ENCODE measurements at regions not wholly inside any gene's neighbourhood (a gene's known extent, or its start where the extent isn't known, plus 50 kb on each side); places are given as distances from the start of the nearest gene placed in this dataset.

DNA sequence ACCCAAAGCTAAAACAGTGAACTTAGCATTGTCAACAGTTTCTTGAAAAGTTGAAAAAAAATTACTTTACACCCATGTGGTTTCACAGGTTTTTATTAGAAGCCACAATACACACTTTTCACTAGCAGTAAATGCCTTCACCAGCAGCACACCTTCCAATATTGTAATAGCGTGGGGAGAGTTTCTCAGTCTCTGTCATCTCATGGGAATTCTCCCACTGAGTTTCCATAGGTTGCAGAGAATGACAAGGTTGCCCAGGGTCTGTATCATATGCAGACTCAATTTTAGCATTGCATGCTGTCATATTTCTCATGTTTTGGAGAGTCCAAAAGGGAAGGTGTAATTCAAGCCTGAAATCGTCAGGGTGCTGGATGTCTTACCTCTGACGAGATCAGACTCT is 486.1 kb upstream of the TENM3 start:
- DNase-seq (ENCODE audit: extremely low read depth, low read depth) = no peak
- TF ChIP-seq, protein P1, sequence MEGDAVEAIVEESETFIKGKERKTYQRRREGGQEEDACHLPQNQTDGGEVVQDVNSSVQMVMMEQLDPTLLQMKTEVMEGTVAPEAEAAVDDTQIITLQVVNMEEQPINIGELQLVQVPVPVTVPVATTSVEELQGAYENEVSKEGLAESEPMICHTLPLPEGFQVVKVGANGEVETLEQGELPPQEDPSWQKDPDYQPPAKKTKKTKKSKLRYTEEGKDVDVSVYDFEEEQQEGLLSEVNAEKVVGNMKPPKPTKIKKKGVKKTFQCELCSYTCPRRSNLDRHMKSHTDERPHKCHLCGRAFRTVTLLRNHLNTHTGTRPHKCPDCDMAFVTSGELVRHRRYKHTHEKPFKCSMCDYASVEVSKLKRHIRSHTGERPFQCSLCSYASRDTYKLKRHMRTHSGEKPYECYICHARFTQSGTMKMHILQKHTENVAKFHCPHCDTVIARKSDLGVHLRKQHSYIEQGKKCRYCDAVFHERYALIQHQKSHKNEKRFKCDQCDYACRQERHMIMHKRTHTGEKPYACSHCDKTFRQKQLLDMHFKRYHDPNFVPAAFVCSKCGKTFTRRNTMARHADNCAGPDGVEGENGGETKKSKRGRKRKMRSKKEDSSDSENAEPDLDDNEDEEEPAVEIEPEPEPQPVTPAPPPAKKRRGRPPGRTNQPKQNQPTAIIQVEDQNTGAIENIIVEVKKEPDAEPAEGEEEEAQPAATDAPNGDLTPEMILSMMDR (IDR thresholded peaks at IDR 0.05; ENCODE audit: low read depth, low read length, missing control alignments) = no peak
- H3K4me3 ChIP-seq (replicated peaks; ENCODE audit: low read depth, low read length) = no peak overlapping the region

GRCh38 chr4:181757910-181758660 is 485.1 kb upstream of the TENM3 start:
- TF ChIP-seq, protein P1 (IDR thresholded peaks at IDR 0.05; ENCODE audit: low read depth, low read length, missing control alignments) = no peak
- no peak overlapping the region for H3K4me3 ChIP-seq (replicated peaks; ENCODE audit: low read depth, low read length)
- DNase-seq (ENCODE audit: extremely low read depth, low read depth) = no peak

DNA sequence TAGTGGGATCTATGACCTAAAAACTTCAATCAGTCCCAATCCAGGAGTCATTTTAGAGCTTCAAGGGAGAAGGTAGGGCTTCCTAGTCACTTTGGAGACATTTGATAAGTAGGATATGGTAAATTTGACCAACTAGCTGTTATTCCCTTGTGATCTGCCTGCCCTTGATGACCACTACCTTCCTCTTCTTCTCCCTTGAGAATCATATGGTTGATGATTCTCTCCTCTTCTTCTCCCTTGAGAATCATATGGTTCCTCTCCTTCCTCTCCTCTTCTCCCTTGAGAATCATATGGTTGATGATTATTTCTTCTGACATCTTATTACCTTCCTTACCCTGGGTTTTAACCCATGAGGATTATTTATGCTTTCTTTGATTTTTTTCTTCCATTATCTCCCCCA is 482.6 kb upstream of the TENM3 start:
- TF ChIP-seq, protein P1 (IDR thresholded peaks at IDR 0.05; ENCODE audit: low read depth, low read length, missing control alignments) = no peak
- H3K4me3 ChIP-seq (replicated peaks; ENCODE audit: low read depth, low read length) = no peak overlapping the region
- no peak for DNase-seq (ENCODE audit: extremely low read depth, low read depth)

DNA sequence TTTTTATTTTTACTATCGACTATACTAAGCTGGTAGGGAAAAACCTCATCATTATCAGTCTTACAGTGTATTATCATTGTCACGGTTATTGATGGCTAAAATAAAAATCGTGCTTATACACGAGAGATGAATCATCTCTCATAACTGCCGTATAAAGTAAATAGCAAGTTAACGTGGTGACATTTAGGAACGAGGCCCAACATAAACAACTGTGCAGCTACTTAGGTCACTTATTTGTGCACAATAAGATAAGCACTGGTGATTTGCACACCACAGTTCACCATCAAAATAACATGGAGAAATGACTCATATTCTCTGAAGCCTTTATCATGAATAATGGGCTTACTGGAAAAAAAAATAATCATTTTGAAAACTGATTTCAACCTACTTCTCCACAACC is 482.0 kb upstream of the TENM3 start:
- TF ChIP-seq, protein P1 (IDR thresholded peaks at IDR 0.05; ENCODE audit: low read depth, low read length, missing control alignments) = no peak
- no peak for DNase-seq (ENCODE audit: extremely low read depth, low read depth)
- H3K4me3 ChIP-seq (replicated peaks; ENCODE audit: low read depth, low read length) = no peak overlapping the region

DNA sequence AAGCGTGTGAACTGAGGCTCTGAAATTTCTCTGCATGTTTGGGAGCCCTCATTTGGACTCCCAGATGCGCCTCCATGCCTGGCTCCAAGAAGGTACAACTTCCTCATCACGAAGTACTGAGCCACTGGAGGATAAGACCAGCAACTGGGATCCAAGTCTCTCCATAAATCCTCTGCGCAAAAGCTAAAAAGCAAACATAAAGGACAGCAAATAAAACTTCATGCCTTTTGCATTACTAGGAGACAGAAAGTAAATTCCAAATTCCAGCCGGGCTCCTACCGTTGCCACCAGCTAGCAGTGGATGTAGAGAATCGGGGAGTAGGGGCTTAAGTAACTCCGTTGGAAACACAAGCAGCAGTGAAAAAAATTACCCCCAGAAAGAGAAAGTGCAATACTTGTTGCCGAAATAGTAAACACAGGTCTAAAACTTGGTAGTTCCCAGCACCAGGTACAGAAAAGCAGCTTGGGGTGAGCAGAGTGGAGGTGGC is 477.1 kb upstream of the TENM3 start:
- no peak overlapping the region for H3K4me3 ChIP-seq (replicated peaks; ENCODE audit: low read depth, low read length)
- TF ChIP-seq, protein P1 (IDR thresholded peaks at IDR 0.05; ENCODE audit: low read depth, low read length, missing control alignments) = no peak
- DNase-seq (ENCODE audit: extremely low read depth, low read depth) = no peak

DNA sequence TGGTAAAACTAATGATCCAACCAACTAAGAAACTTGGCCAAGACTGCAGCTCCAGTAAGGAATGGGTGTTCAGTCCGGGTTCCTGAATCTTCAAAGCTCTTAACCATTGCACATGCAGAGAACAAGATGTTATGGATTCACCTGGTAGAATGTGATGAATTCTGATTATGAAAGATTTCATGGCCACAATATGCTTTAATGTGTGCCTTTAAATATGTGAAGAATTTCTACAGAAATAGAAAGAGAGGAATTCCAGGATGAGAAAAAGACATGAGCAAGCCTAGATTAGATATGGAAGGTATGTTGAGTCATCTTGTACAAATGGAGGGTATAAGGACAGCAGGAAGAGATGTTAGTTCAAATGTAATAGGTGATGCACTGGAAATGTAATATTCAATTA is 472.2 kb upstream of the TENM3 start:
- H3K4me3 ChIP-seq (replicated peaks; ENCODE audit: low read depth, low read length) = no peak overlapping the region
- DNase-seq (ENCODE audit: extremely low read depth, low read depth) = no peak
- TF ChIP-seq, protein P1 (IDR thresholded peaks at IDR 0.05; ENCODE audit: low read depth, low read length, missing control alignments) = no peak

All from HFF-Myc (cell line).